K562 (cell line): ENCODE measurements at regions not wholly inside any gene's neighbourhood (a gene's known extent, or its start where the extent isn't known, plus 50 kb on each side); places are given as distances from the start of the nearest gene placed in this dataset.

Source experiments
- CTCF ChIP-seq, 3 experiments: IDR thresholded peaks in 2 of 3; conservative IDR thresholded peaks in 1 of 3; 2 replicates each; pipeline ENCODE4 v1.5.1; 2011 to 2012; ENCODE audit warnings: low read length in 3 of 3, mild to moderate bottlenecking in 3 of 3, control low read depth in 2 of 3, improper control_type of control experiment in 1 of 3, inconsistent platforms in 1 of 3, low read depth in 1 of 3, mixed read lengths in 1 of 3, moderate library complexity in 1 of 3; ENCODE audit not compliant: insufficient read depth in 2 of 3
- EZH2 ChIP-seq: IDR thresholded peaks from 2 replicates; pipeline ENCODE4 v1.6.1; 2012; ENCODE audit warnings: low read depth, mild to moderate bottlenecking, inconsistent platforms, low read length, borderline replicate concordance
- FOXJ3 ChIP-seq: sonication (generic); formaldehyde crosslinking; IDR thresholded peaks from 2 replicates; pipeline ENCODE4 v1.4.0; 2020; ENCODE audit warnings: mild to moderate bottlenecking, missing genetic modification reagents
- RBM14 ChIP-seq: fragments of 200-400 bp; formaldehyde crosslinking; IDR thresholded peaks from 2 replicates; pipeline ENCODE4 v1.6.1; 2018; ENCODE audit warnings: low read depth, mild to moderate bottlenecking, low read length, moderate library complexity, borderline replicate concordance; ENCODE audit not compliant: insufficient read depth

DNA sequence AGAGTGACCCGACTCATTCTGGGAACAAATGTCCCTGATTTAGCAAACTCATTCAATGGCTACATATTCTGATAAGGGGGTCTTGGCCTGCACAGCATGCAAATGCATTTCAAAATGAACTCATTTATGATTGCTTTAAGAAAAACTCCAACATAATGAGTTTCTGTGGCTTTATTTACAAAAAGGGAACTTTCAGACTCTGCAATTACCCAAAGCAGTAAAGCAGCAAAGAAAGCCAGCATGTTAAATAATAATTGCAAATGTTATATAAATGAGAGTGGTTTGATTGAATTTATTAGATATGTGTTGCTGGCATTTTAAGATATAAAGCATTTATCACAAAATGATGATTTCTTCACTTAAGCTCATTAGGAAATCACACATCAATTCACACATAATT is 295.7 kb downstream of the FBXW7 start:
- no peak for TF ChIP-seq FOXJ3 (CRISPR knock-in tag)
- TF ChIP-seq RBM14 = no peak
- no peak for TF ChIP-seq CTCF (IDR thresholded peaks at IDR 0.05 in 2 of 3, conservative IDR thresholded peaks at IDR 0.05 in 1 of 3; ENCODE audit: insufficient read depth in 2 of 3, low read depth in 1 of 3, low read length in 3 of 3)
- no peak for TF ChIP-seq EZH2
